Testis (tissue), 2 donors: ENCODE measurements at regions not wholly inside any gene's neighbourhood (a gene's known extent, or its start where the extent isn't known, plus 50 kb on each side); places are given as distances from the start of the nearest gene placed in this dataset.

Source experiments
- CTCF ChIP-seq, 3 experiments: fragments of 450-650 bp in 2 of 3; fragments of 200-600 bp in 1 of 3; sonication (generic) in 1 of 3; IDR thresholded peaks; one replicate each; pipeline ENCODE4 v1.5.1; 2016 to 2019; ENCODE audit warnings: antibody characterized with exemption in 3 of 3, mild to moderate bottlenecking in 2 of 3, moderate library complexity in 1 of 3
- POLR2A ChIP-seq: fragments of 450-650 bp; IDR thresholded peaks from one replicate; pipeline ENCODE4 v1.6.1; 2017; ENCODE audit warnings: antibody characterized with exemption, mild to moderate bottlenecking, moderate library complexity

GRCh38 chr3:110881069-110881468 lies 190.5 kb upstream of the NECTIN3 start:
- TF ChIP-seq CTCF (IDR thresholded peaks at IDR 0.05) = no peak
- TF ChIP-seq POLR2A = no peak
